Spleen (tissue), 11 donors: ENCODE measurements at regions not wholly inside any gene's neighbourhood (a gene's known extent, or its start where the extent isn't known, plus 50 kb on each side); places are given as distances from the start of the nearest gene placed in this dataset.
"Not testable (repeated sequence)": the region's sequence is repeated elsewhere in the genome, so short reads cannot be mapped to it uniquely, and the experiment has no call there.

Source experiments
- DNase-seq: peaks from one replicate; pipeline ENCODE4 v3.0.0-alpha.2; 2020
- H3K27ac ChIP-seq, 8 donors: fragments of 200-600 bp; sonication (generic) in 7 of 8; 1 replicate in 4 of 8; 2 replicates in 4 of 8; pipeline versions ENCODE4 v1.5.0 to v1.8.0; 2016 to 2021; ENCODE audit warnings: inconsistent platforms in 4 of 8, mild to moderate bottlenecking in 4 of 8, moderate library complexity in 1 of 8
- H3K27me3 ChIP-seq, 7 donors: fragments of 200-600 bp; sonication (generic) in 6 of 7; replicated peaks in 1 of 7; 1 replicate in 4 of 7; 2 replicates in 3 of 7; pipeline versions ENCODE4 v1.5.0 to v1.8.0; 2016 to 2021; ENCODE audit warnings: inconsistent platforms in 3 of 7, mild to moderate bottlenecking in 1 of 7
- H3K36me3 ChIP-seq, 6 donors: fragments of 200-600 bp; sonication (generic) in 5 of 6; 1 replicate in 4 of 6; 2 replicates in 2 of 6; pipeline versions ENCODE4 v1.5.0 to v1.8.0; 2016 to 2021; ENCODE audit warnings: inconsistent platforms in 2 of 6
- H3K4me1 ChIP-seq, 6 donors: fragments of 200-600 bp; sonication (generic) in 5 of 6; 1 replicate in 3 of 6; 2 replicates in 3 of 6; pipeline versions ENCODE4 v1.5.0 to v1.8.0; 2016 to 2021; ENCODE audit warnings: inconsistent platforms in 3 of 6
- H3K4me3 ChIP-seq, 8 donors: fragments of 200-600 bp; sonication (generic) in 7 of 8; 1 replicate in 4 of 8; 2 replicates in 4 of 8; pipeline versions ENCODE4 v1.5.0 to v1.8.0; 2016 to 2021; ENCODE audit warnings: inconsistent platforms in 4 of 8, mild to moderate bottlenecking in 4 of 8, moderate library complexity in 2 of 8
- H3K9me3 ChIP-seq, 8 donors: fragments of 200-600 bp; sonication (generic) in 7 of 8; 1 replicate in 4 of 8; 2 replicates in 4 of 8; pipeline versions ENCODE4 v1.5.0 to v1.8.0; 2016 to 2021; ENCODE audit warnings: inconsistent platforms in 4 of 8
- CTCF ChIP-seq, 11 experiments: fragments of 200-600 bp in 7 of 11; fragments of 450-650 bp in 4 of 11; sonication (generic) in 4 of 11; IDR thresholded peaks in 8 of 11; conservative IDR thresholded peaks in 3 of 11; 1 replicate in 7 of 11; 2 replicates in 4 of 11; pipeline versions ENCODE4 v1.4.0 to v1.8.0; 2016 to 2021; ENCODE audit warnings: antibody characterized with exemption in 11 of 11, inconsistent platforms in 4 of 11, mild to moderate bottlenecking in 1 of 11
- POLR2A ChIP-seq, 3 donors: fragments of 450-650 bp; IDR thresholded peaks; one replicate each; pipeline ENCODE4 v1.5.1; 2017; ENCODE audit warnings: antibody characterized with exemption in 3 of 3, mild to moderate bottlenecking in 1 of 3
- POLR2AphosphoS5 ChIP-seq, 3 donors: sonication (generic); formaldehyde crosslinking; IDR thresholded peaks; one replicate each; pipeline ENCODE4 v1.5.1; 2017; ENCODE audit warnings: antibody characterized with exemption in 3 of 3
- WGBS, 5 donors: extraction: QIAGEN DNeasy Blood & Tissue Kit in 3 of 5; methylation state at CpG; one replicate each; pipeline versions ENCODE4 v1.1.5 to v1.1.7; 2013 to 2018; 5-methylcytosine and 5-hydroxymethylcytosine counted together
- intact Hi-C: fragments of 100-400 bp; cut with DNase I; formaldehyde crosslinking; loops from one replicate; pipeline ENCODE4 v1.15.0; 2023; ENCODE audit warnings: low total_unique reads
- donor health status: healthy with polysubstance abuse.
- donor health status: DM: no; HTN: no; CAD: no; lungs with moderate emphysema.
- donor health status: DM: no; HTN: no; CAD: no.
- donor health status: Bipolar disorder and iron deficiency.
- donor health status: healthy.
- donor health status: DM: no; HTN: no; CAD: no.
- donor health status: DM: yes; HTN: yes; CAD: no.

GRCh38 chr4:29372971-29373370 lies 1347.2 kb upstream of the PCDH7 start:
- H3K27ac ChIP-seq: no peak overlapping the region
- H3K4me1 ChIP-seq: no peaks in the 10 kb centered on the region
- no peaks in the 10 kb centered on the region for H3K27me3 ChIP-seq
- WGBS, 5 donors: 85 to 93% (median 90%) methylated on average over 2 of the region's 2 CpGs
- TF ChIP-seq POLR2AphosphoS5 (IDR thresholded peaks at IDR 0.05) (no peak), CTCF (IDR thresholded peaks at IDR 0.05 in 8 of 11, conservative IDR thresholded peaks at IDR 0.05 in 3 of 11) (no peak), POLR2A (IDR thresholded peaks at IDR 0.05) (no peak)
- intact Hi-C loops: no loop called here
- no peak for DNase-seq
- H3K4me3 ChIP-seq: no peak overlapping the region
- H3K36me3 ChIP-seq: no peaks in the 10 kb centered on the region
- peaks cover 0 to 18% (median 7%) of the 10 kb centered on the region in 8 donors for H3K9me3 ChIP-seq

- TF ChIP-seq POLR2AphosphoS5 (IDR thresholded peaks at IDR 0.05): no peak
- no peak for TF ChIP-seq POLR2A (IDR thresholded peaks at IDR 0.05)
- no peak for TF ChIP-seq CTCF (IDR thresholded peaks at IDR 0.05 in 8 of 11, conservative IDR thresholded peaks at IDR 0.05 in 3 of 11)
- Histone ChIP-seq H3K4me3 (no peak overlapping the region), H3K36me3 (no peaks in the 10 kb centered on the region), H3K27ac (no peak overlapping the region), H3K27me3 (no peaks in the 10 kb centered on the region), H3K4me1 (no peaks in the 10 kb centered on the region), H3K9me3 (peaks cover 0 to 16% (median 3%) of the 10 kb centered on the region in 8 donors)
- no peak for DNase-seq
- 35 to 47% (median 39%) methylated on average over 1 of the region's 1 CpG for WGBS, 5 donors
- intact Hi-C loops: no loop called here
Measured at GRCh38 chr4:29375716-29376115, 1344.5 kb upstream of the PCDH7 start.

GRCh38 chr4:29378237-29378636 lies 1341.9 kb upstream of the PCDH7 start:
- H3K27me3 ChIP-seq, H3K4me3 ChIP-seq, H3K4me1 ChIP-seq, intact Hi-C loops, H3K36me3 ChIP-seq, DNase-seq, H3K27ac ChIP-seq: not testable (repeated sequence)
- peaks cover 0 to 16% (median 3%) of the 10 kb centered on the region in 8 donors for H3K9me3 ChIP-seq

- Histone ChIP-seq H3K27ac (no peak overlapping the region), H3K4me3 (no peak overlapping the region), H3K9me3 (peaks cover 0 to 33% (median 17%) of the 10 kb centered on the region in 8 donors), H3K27me3 (no peaks in the 10 kb centered on the region), H3K4me1 (no peaks in the 10 kb centered on the region), H3K36me3 (no peaks in the 10 kb centered on the region)
- no peak for DNase-seq
- 88 to 95% (median 93%) methylated on average over 1 of the region's 1 CpG for WGBS, 5 donors
- no peak for TF ChIP-seq POLR2AphosphoS5 (IDR thresholded peaks at IDR 0.05)
- TF ChIP-seq POLR2A (IDR thresholded peaks at IDR 0.05): no peak
- TF ChIP-seq CTCF (IDR thresholded peaks at IDR 0.05 in 8 of 11, conservative IDR thresholded peaks at IDR 0.05 in 3 of 11): no peak
- intact Hi-C loops: no loop called here
Measured at GRCh38 chr4:29390921-29391320, 1329.2 kb upstream of the PCDH7 start.

GRCh38 chr4:29405116-29405515 lies 1315.1 kb upstream of the PCDH7 start:
- no peak for TF ChIP-seq POLR2A (IDR thresholded peaks at IDR 0.05)
- Histone ChIP-seq H3K4me3 (no peak overlapping the region), H3K27me3 (no peaks in the 10 kb centered on the region), H3K9me3 (peaks cover 0 to 8% (median 0%) of the 10 kb centered on the region in 8 donors), H3K27ac (no peak overlapping the region), H3K4me1 (no peaks in the 10 kb centered on the region), H3K36me3 (no peaks in the 10 kb centered on the region)
- WGBS, 5 donors: 54 to 67% (median 61%) methylated on average over 3 of the region's 3 CpGs
- intact Hi-C loops: no loop called here
- DNase-seq: no peak
